Adrenal gland (tissue), 9 donors: ENCODE measurements at regions not wholly inside any gene's neighbourhood (a gene's known extent, or its start where the extent isn't known, plus 50 kb on each side); places are given as distances from the start of the nearest gene placed in this dataset.

ENCODE experiments used
- DNase-seq, 7 donors: peaks; one replicate each; pipeline ENCODE4 v3.0.0-alpha.2; 2019 to 2020
- H3K27ac ChIP-seq, 5 donors: fragments of 200-600 bp; sonication (generic) in 4 of 5; 1 replicate in 3 of 5; 2 replicates in 2 of 5; pipeline versions ENCODE4 v1.5.1 to v1.8.0; 2016 to 2020; ENCODE audit warnings: mild to moderate bottlenecking in 1 of 5
- H3K27me3 ChIP-seq: fragments of 200-600 bp; 2 replicates; pipeline ENCODE4 v1.8.0; 2021
- H3K36me3 ChIP-seq, 2 donors: fragments of 200-600 bp; replicated peaks in 1 of 2; 1 replicate in 1 of 2; 2 replicates in 1 of 2; pipeline versions ENCODE4 v1.5.1 to v1.8.0; 2018 to 2022
- H3K4me1 ChIP-seq, 2 donors: fragments of 200-600 bp; replicated peaks in 1 of 2; 1 replicate in 1 of 2; 2 replicates in 1 of 2; pipeline versions ENCODE4 v1.5.1 to v1.8.0; 2018 to 2021
- H3K4me3 ChIP-seq, 4 donors: fragments of 200-600 bp; sonication (generic) in 3 of 4; one replicate each; pipeline ENCODE4 v1.5.1; 2016 to 2018
- H3K9me3 ChIP-seq, 3 donors: fragments of 200-600 bp; sonication (generic) in 1 of 3; replicated peaks in 1 of 3; 1 replicate in 2 of 3; 2 replicates in 1 of 3; pipeline versions ENCODE4 v1.5.1 to v1.8.0; 2016 to 2021
- CTCF ChIP-seq, 6 experiments: fragments of 450-650 bp in 4 of 6; fragments of 200-600 bp in 2 of 6; sonication (generic) in 1 of 6; IDR thresholded peaks; 1 replicate in 5 of 6; 2 replicates in 1 of 6; pipeline versions ENCODE4 v1.5.1 to v1.8.0; 2016 to 2021; ENCODE audit warnings: antibody characterized with exemption in 6 of 6, mild to moderate bottlenecking in 2 of 6, moderate library complexity in 1 of 6
- POLR2A ChIP-seq, 2 donors: fragments of 450-650 bp; IDR thresholded peaks; one replicate each; pipeline ENCODE4 v1.6.1; 2017; ENCODE audit warnings: antibody characterized with exemption in 2 of 2, mild to moderate bottlenecking in 2 of 2, moderate library complexity in 1 of 2
- WGBS, 4 donors: extraction: QIAGEN DNeasy Blood & Tissue Kit in 2 of 4; methylation state at CpG; one replicate each; pipeline versions ENCODE4 v1.1.5 to v1.1.7; 2013 to 2017; 5-methylcytosine and 5-hydroxymethylcytosine counted together
- intact Hi-C, 2 donors: fragments of 100-400 bp; cut with DNase I; formaldehyde crosslinking; loops; one replicate each; pipeline versions ENCODE4 v1.14.1 to v1.15.0; 2022 to 2023
- donor health status: healthy with polysubstance abuse.
- donor health status: Bipolar disorder and iron deficiency.
- donor health status: DM: yes; HTN: yes; CAD: no.
- donor health status: DM: no; HTN: no; CAD: no.
- donor health status: DM: no; HTN: no; CAD: no.

- Histone ChIP-seq H3K9me3 (no peaks in the 10 kb centered on the region), H3K4me3 (no peak overlapping the region), H3K36me3 (no peaks in the 10 kb centered on the region), H3K4me1 (no peaks in the 10 kb centered on the region), H3K27me3 (no peaks in the 10 kb centered on the region), H3K27ac (no peak overlapping the region)
- intact Hi-C loops = no loop called here
- TF ChIP-seq POLR2A (IDR thresholded peaks at IDR 0.05) (no peak), CTCF (IDR thresholded peaks at IDR 0.05) (no peak)
- DNase-seq = no peak
- WGBS, 4 donors = 54 to 64% (median 59%) methylated on average over 2 of the region's 2 CpGs
These were observed 142.4 kb upstream of the SOX11 start for GRCh38 chr2:5549771-5550170.

- intact Hi-C loops = no loop called here
- Histone ChIP-seq H3K36me3 (no peaks in the 10 kb centered on the region), H3K27me3 (no peaks in the 10 kb centered on the region), H3K9me3 (no peaks in the 10 kb centered on the region), H3K27ac (no peak overlapping the region), H3K4me3 (no peak overlapping the region), H3K4me1 (no peaks in the 10 kb centered on the region)
- 59 to 80% (median 63%) methylated on average over 11 of the region's 11 CpGs for WGBS, 4 donors
- no peak for DNase-seq
- TF ChIP-seq POLR2A (IDR thresholded peaks at IDR 0.05) (no peak), CTCF (IDR thresholded peaks at IDR 0.05) (no peak)
These were observed 136.5 kb upstream of the SOX11 start for GRCh38 chr2:5555636-5556035.

GRCh38 chr2:5561006-5561405 lies 131.2 kb upstream of the SOX11 start:
- no peak for TF ChIP-seq CTCF (IDR thresholded peaks at IDR 0.05)
- no peaks in the 10 kb centered on the region for H3K27me3 ChIP-seq
- peak in 6 of 7 donors; percentile 6 to 55 (median 30) for DNase-seq
- H3K4me3 ChIP-seq = no peak overlapping the region
- H3K36me3 ChIP-seq = no peaks in the 10 kb centered on the region
- H3K9me3 ChIP-seq = no peaks in the 10 kb centered on the region
- H3K27ac ChIP-seq = no peak overlapping the region
- no peaks in the 10 kb centered on the region for H3K4me1 ChIP-seq
- intact Hi-C loops = no loop called here
- WGBS, 4 donors = 49 to 71% (median 58%) methylated on average over 8 of the region's 8 CpGs

- Histone ChIP-seq H3K36me3 (no peaks in the 10 kb centered on the region), H3K4me3 (no peak overlapping the region), H3K27me3 (no peaks in the 10 kb centered on the region), H3K4me1 (no peaks in the 10 kb centered on the region), H3K9me3 (no peaks in the 10 kb centered on the region), H3K27ac (no peak overlapping the region)
- DNase-seq = no peak
- intact Hi-C loops = no loop called here
- TF ChIP-seq CTCF (IDR thresholded peaks at IDR 0.05) = no peak
- TF ChIP-seq POLR2A (IDR thresholded peaks at IDR 0.05) = no peak
- 68 to 82% (median 77%) methylated on average over 13 of the region's 13 CpGs for WGBS, 4 donors
These were observed 129.8 kb upstream of the SOX11 start for GRCh38 chr2:5562426-5562825.
